ENCODE measurements at regions not wholly inside any gene's neighbourhood (a gene's known extent, or its start where the extent isn't known, plus 50 kb on each side); places are given as distances from the start of the nearest gene placed in this dataset.
"Not testable (repeated sequence)": the region's sequence is repeated elsewhere in the genome, so short reads cannot be mapped to it uniquely, and the experiment has no call there.

DNA sequence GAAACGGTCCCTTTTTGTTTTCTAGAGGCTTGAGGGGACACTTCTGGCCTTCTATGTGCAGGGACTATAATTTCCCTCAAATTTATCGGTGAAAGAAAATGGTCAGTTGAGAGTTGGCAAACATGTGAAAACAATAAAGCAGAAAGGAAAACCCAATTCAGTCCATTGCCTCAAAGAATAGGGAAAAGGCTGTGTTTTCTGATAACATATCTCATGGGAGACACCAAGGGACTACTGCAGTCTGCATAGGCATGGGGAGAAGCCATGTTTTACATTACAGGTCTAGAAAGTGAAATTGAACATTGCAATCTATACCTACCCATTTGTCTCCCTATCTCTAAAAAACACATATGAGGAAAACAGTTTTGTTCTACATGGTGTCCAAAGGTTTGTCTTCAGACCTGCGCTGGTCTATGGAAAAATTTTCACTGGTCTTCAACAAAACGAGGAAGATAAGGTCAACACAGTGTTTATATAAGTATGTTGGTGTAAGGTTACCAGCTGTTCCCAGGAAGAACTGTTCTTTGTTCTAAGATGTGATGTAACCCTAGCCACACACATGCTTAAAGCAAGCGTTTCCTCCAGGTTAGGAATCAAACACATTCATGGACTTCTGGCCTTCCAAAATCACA, 179.7 kb downstream of the MREG start:
- peaks cover 10% of the 10 kb centered on the region for H3K4me1 ChIP-seq (ENCODE audit: control insufficient read depth, insufficient read depth, low read length)
- H3K4me3 ChIP-seq (ENCODE audit: low read length in 2 of 2), result no peak overlapping the region
- H3K9ac ChIP-seq (ENCODE audit: low read length in 2 of 2), result no peak overlapping the region
- no peaks in the 10 kb centered on the region for H3K36me3 ChIP-seq (ENCODE audit: control insufficient read depth in 2 of 2, insufficient read depth in 2 of 2, low read length in 2 of 2)
- H3K27me3 ChIP-seq (ENCODE audit: control insufficient read depth in 1 of 2, insufficient read depth in 2 of 2, low read length in 2 of 2), result no peaks in the 10 kb centered on the region
- H3K27ac ChIP-seq (ENCODE audit: low read length), result no peak overlapping the region
- H3K9me3 ChIP-seq (ENCODE audit: control insufficient read depth in 2 of 2, low read length in 2 of 2), result no peaks in the 10 kb centered on the region

DNA sequence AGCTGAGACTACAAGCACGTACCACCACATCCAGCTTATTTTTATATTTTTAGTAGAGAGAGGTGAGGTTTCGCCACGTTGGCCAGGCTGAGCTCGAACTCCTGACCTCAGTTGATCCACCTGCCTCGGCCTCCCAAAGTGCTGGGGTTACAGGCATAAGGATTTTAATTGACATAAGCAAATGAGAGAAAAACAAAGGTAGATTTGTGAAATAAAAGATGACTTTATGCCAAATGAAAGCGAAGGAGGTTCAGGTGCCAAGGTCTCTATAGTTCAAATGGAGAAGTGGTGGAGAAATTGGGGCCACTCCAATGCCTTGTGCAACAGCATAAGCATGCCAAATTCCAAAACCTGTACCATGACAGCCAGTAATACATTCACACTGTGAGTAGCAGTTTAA, 180.6 kb downstream of the MREG start:
- Histone ChIP-seq H3K36me3 (ENCODE audit: control insufficient read depth in 2 of 2, insufficient read depth in 2 of 2, low read length in 2 of 2) (no peaks in the 10 kb centered on the region), H3K27ac (ENCODE audit: low read length) (no peak overlapping the region), H3K9me3 (ENCODE audit: control insufficient read depth in 2 of 2, low read length in 2 of 2) (no peaks in the 10 kb centered on the region), H3K27me3 (ENCODE audit: control insufficient read depth in 1 of 2, insufficient read depth in 2 of 2, low read length in 2 of 2) (no peaks in the 10 kb centered on the region), H3K9ac (ENCODE audit: low read length in 2 of 2) (no peak overlapping the region), H3K4me3 (ENCODE audit: low read length in 2 of 2) (no peak overlapping the region), H3K4me1 (ENCODE audit: control insufficient read depth, insufficient read depth, low read length) (peaks cover 12% of the 10 kb centered on the region)

DNA sequence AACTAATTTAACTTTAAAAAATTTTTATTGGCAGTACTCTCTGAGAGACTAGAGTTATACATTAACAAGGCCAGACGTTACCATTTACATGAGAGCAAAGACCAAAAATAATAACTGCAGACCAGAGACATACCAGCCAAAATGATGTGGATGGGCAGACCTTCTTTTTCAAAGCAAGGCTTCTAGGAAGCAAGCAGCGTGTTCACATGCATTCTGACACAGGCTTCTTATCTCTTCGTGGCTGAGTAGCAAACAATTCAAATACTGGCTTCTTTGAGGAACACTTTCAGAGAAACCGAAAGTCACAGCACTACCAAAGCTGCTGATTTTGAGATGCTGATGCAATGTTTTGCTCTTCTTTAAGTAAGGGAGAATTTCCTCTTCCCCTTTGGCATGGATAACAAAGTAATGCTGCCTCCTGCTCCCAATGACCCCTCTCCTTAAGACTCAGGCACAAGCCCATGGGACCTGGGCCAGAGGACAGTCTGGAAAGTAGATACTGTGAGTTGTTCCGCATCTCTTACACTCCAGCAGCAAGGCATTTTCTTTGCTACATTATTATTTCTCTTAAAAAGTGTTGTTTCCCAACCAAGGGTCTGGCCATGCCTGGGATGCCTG, 181.9 kb downstream of the MREG start:
- no peaks in the 10 kb centered on the region for H3K36me3 ChIP-seq (ENCODE audit: control insufficient read depth in 2 of 2, insufficient read depth in 2 of 2, low read length in 2 of 2)
- H3K9ac ChIP-seq (ENCODE audit: low read length in 2 of 2), result no peak overlapping the region
- no peaks in the 10 kb centered on the region for H3K27me3 ChIP-seq (ENCODE audit: control insufficient read depth in 1 of 2, insufficient read depth in 2 of 2, low read length in 2 of 2)
- H3K27ac ChIP-seq (ENCODE audit: low read length), result no peak overlapping the region
- H3K4me3 ChIP-seq (ENCODE audit: low read length in 2 of 2), result no peak overlapping the region
- peaks cover 12% of the 10 kb centered on the region for H3K4me1 ChIP-seq (ENCODE audit: control insufficient read depth, insufficient read depth, low read length)
- H3K9me3 ChIP-seq (ENCODE audit: control insufficient read depth in 2 of 2, low read length in 2 of 2), result no peaks in the 10 kb centered on the region

DNA sequence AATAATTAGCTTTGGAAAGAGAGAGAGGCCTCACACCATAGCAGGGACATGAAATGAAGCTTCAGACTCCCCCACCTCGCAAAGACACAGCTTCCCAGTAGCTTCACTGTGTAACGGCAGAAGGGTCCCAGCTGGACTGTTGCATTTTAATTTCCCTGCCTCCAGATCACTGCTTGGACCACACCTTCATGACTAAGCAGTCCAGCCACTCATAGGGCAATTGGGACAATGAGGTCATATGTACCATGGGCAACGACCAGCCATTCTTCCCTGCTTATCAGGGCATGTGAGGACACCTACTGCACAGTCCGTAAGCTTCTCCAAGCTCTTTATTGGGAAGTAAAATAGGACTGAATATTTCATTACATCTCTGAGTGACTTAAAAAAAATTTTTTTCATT, 183.0 kb downstream of the MREG start:
- Histone ChIP-seq H3K4me3 (ENCODE audit: low read length in 2 of 2) (no peak overlapping the region), H3K9me3 (ENCODE audit: control insufficient read depth in 2 of 2, low read length in 2 of 2) (no peaks in the 10 kb centered on the region), H3K27me3 (ENCODE audit: control insufficient read depth in 1 of 2, insufficient read depth in 2 of 2, low read length in 2 of 2) (no peaks in the 10 kb centered on the region), H3K36me3 (ENCODE audit: control insufficient read depth in 2 of 2, insufficient read depth in 2 of 2, low read length in 2 of 2) (no peaks in the 10 kb centered on the region), H3K4me1 (ENCODE audit: control insufficient read depth, insufficient read depth, low read length) (peaks cover 12% of the 10 kb centered on the region), H3K27ac (ENCODE audit: low read length) (no peak overlapping the region), H3K9ac (ENCODE audit: low read length in 2 of 2) (no peak overlapping the region)

DNA sequence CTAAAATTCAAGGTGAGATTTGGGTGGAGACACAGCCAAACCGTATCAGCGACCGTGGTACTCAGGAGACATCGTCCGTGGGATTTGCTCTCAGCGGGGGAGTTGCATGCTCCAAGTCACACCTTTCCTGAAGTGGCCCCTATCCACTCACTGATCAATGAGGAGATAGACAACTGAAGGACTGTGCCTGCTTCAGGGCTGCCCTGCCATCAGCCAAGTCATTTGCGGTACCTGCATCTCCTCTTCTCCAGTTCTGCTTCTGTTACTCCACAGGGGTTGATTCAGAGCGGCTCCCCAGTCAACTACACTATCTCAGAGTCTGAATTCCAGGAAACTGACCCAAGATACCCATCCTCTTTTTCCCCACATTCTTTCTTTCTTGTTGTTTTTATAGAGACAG, 184.1 kb downstream of the MREG start:
- peaks cover 12% of the 10 kb centered on the region for H3K4me1 ChIP-seq (ENCODE audit: control insufficient read depth, insufficient read depth, low read length)
- no peaks in the 10 kb centered on the region for H3K27me3 ChIP-seq (ENCODE audit: control insufficient read depth in 1 of 2, insufficient read depth in 2 of 2, low read length in 2 of 2)
- H3K9ac ChIP-seq (ENCODE audit: low read length in 2 of 2), result no peak overlapping the region
- H3K9me3 ChIP-seq (ENCODE audit: control insufficient read depth in 2 of 2, low read length in 2 of 2), result no peaks in the 10 kb centered on the region
- H3K4me3 ChIP-seq (ENCODE audit: low read length in 2 of 2), result no peak overlapping the region
- H3K36me3 ChIP-seq (ENCODE audit: control insufficient read depth in 2 of 2, insufficient read depth in 2 of 2, low read length in 2 of 2), result no peaks in the 10 kb centered on the region
- H3K27ac ChIP-seq (ENCODE audit: low read length), result no peak overlapping the region

DNA sequence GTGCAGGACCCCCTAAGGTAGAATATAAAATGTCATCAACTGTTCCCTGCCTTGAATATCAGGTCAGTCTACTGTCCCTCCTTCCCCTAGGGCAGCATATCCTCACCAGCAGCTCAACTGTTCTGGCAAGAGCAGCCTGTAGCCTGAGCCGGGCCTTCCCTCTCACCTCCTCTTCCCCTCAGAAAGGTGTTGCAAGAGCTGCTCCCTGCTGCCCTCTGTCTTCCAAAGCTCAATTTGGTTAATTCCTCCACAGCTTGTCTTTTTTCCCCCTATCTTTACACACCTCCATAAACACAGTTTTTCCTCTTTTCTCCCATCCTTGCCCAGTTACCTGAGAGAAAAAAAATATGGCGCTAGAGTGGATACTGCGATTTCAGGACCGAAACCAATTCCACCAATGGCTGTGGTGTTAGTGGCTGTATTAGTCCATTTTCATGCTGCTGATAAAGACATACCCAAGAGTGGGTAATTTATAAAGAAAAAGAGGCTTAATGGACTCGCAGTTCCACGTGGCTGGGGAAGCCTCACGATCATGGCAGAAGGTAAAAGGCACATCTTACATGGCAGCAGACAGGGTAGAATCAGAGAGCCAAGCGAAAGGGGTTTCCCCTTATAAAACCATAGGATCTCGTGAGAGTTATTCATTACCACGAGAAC, 184.7 kb downstream of the MREG start:
- Histone ChIP-seq H3K27ac (ENCODE audit: low read length) (no peak overlapping the region), H3K9ac (ENCODE audit: low read length in 2 of 2) (no peak overlapping the region), H3K27me3 (ENCODE audit: control insufficient read depth in 1 of 2, insufficient read depth in 2 of 2, low read length in 2 of 2) (no peaks in the 10 kb centered on the region), H3K4me3 (ENCODE audit: low read length in 2 of 2) (no peak overlapping the region), H3K4me1 (ENCODE audit: control insufficient read depth, insufficient read depth, low read length) (peaks cover 12% of the 10 kb centered on the region), H3K9me3 (ENCODE audit: control insufficient read depth in 2 of 2, low read length in 2 of 2) (no peaks in the 10 kb centered on the region), H3K36me3 (ENCODE audit: control insufficient read depth in 2 of 2, insufficient read depth in 2 of 2, low read length in 2 of 2) (no peaks in the 10 kb centered on the region)

DNA sequence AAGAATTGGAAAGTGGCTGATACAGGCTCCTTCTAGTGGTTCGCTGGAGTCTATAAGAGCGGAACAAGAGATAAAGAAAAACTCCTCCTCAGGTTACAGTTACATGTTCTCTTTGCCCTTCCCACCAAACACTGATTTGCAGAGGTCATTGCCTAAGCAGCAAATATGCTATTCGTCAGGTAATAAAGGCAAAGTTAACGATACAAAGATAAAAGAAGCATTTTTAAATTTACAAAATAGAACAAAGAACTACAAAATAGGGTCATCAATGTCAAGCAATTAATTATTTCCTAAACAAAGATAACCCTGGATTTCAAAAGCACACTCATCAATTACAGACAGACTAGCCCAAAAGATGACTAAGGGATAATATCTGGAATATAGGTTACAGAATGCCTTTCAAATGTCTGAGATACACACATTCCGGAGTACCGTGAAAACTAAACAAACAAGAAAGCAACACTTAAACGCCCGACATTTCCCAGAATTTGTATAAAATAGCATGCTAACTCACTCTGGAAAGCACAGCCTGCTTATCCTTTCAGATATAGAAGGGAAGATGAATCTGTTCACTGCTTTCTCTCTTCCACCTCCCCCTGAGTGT, 186.4 kb downstream of the MREG start:
- H3K9ac ChIP-seq (ENCODE audit: low read length in 2 of 2), result no peak overlapping the region
- no peaks in the 10 kb centered on the region for H3K9me3 ChIP-seq (ENCODE audit: control insufficient read depth in 2 of 2, low read length in 2 of 2)
- H3K36me3 ChIP-seq (ENCODE audit: control insufficient read depth in 2 of 2, insufficient read depth in 2 of 2, low read length in 2 of 2), result no peaks in the 10 kb centered on the region
- H3K27me3 ChIP-seq (ENCODE audit: control insufficient read depth in 1 of 2, insufficient read depth in 2 of 2, low read length in 2 of 2), result no peaks in the 10 kb centered on the region
- no peak overlapping the region for H3K4me3 ChIP-seq (ENCODE audit: low read length in 2 of 2)
- peaks cover 12% of the 10 kb centered on the region for H3K4me1 ChIP-seq (ENCODE audit: control insufficient read depth, insufficient read depth, low read length)
- H3K27ac ChIP-seq (ENCODE audit: low read length), result no peak overlapping the region

DNA sequence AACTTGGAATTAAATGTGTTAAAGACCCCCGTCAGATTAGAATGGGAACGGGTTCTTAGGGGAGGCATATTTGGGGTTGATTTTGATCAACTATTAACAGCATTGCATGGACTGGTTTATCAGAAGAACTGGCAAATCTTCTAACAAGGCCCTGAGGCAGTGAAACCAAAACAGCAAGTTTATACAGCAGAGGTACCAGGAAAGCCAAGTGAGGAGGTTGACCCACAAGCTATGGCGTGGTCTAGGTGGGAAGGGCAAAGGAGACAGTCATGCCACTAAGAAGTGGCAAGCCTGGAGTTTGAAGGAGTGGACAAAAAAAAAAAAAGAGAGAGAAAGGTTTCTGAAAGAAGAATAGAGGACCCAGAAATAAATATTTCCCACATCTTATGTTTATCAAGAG, 187.0 kb downstream of the MREG start:
- Histone ChIP-seq H3K4me3 (ENCODE audit: low read length in 2 of 2) (no peak overlapping the region), H3K9ac (ENCODE audit: low read length in 2 of 2) (no peak overlapping the region), H3K4me1 (ENCODE audit: control insufficient read depth, insufficient read depth, low read length) (peaks cover 8% of the 10 kb centered on the region), H3K27ac (ENCODE audit: low read length) (no peak overlapping the region), H3K27me3 (ENCODE audit: control insufficient read depth in 1 of 2, insufficient read depth in 2 of 2, low read length in 2 of 2) (no peaks in the 10 kb centered on the region), H3K36me3 (ENCODE audit: control insufficient read depth in 2 of 2, insufficient read depth in 2 of 2, low read length in 2 of 2) (no peaks in the 10 kb centered on the region), H3K9me3 (ENCODE audit: control insufficient read depth in 2 of 2, low read length in 2 of 2) (no peaks in the 10 kb centered on the region)

DNA sequence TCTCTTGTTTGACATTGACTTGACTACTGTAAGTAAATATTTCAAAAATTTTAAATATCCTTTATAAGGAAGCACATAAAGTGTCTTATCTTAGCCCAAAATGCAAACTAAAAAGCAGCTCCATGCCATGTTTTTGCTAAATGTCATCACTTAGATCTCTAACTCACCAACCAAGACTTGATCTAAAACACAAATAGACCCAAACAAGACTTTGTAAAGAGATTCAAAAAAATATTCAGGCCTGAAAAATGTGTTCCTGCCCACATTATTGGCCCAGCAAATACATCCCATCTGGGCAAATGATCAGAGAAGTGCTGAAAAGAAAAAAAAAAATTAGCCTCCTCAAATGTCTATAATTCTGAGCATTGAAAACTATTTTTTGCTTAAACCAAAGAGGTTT, 187.6 kb downstream of the MREG start:
- no peak overlapping the region for H3K4me3 ChIP-seq (ENCODE audit: low read length in 2 of 2)
- H3K36me3 ChIP-seq (ENCODE audit: control insufficient read depth in 2 of 2, insufficient read depth in 2 of 2, low read length in 2 of 2), result no peaks in the 10 kb centered on the region
- H3K9me3 ChIP-seq (ENCODE audit: control insufficient read depth in 2 of 2, low read length in 2 of 2), result no peaks in the 10 kb centered on the region
- H3K27me3 ChIP-seq (ENCODE audit: control insufficient read depth in 1 of 2, insufficient read depth in 2 of 2, low read length in 2 of 2), result no peaks in the 10 kb centered on the region
- H3K9ac ChIP-seq (ENCODE audit: low read length in 2 of 2), result no peak overlapping the region
- H3K27ac ChIP-seq (ENCODE audit: low read length), result no peak overlapping the region
- peaks cover 6% of the 10 kb centered on the region for H3K4me1 ChIP-seq (ENCODE audit: control insufficient read depth, insufficient read depth, low read length)

DNA sequence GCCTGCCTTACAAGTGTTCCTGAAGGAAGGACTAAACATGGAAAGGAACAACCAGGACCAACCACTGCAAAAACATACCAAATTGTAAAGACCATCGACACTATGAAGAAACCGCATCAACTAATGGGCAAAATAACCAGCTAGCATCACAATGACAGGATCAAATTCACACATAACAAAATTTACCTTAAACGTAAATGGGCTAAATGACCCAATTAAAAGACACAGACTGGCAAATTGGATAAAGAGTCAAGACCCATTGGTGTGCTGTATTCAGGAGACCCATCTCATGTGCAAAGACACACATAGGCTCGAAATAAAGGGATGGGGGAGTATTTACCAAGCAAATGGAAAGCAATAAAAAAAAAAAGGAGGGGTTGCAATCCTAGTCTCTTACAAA, 192.1 kb downstream of the MREG start:
- not testable (repeated sequence) for H3K4me3 ChIP-seq (ENCODE audit: low read length in 2 of 2); H3K27ac ChIP-seq (ENCODE audit: low read length); H3K36me3 ChIP-seq (ENCODE audit: control insufficient read depth in 2 of 2, insufficient read depth in 2 of 2, low read length in 2 of 2); H3K4me1 ChIP-seq (ENCODE audit: control insufficient read depth, insufficient read depth, low read length); H3K9me3 ChIP-seq (ENCODE audit: control insufficient read depth in 2 of 2, low read length in 2 of 2); H3K27me3 ChIP-seq (ENCODE audit: control insufficient read depth in 1 of 2, insufficient read depth in 2 of 2, low read length in 2 of 2); H3K9ac ChIP-seq (ENCODE audit: low read length in 2 of 2)

DNA sequence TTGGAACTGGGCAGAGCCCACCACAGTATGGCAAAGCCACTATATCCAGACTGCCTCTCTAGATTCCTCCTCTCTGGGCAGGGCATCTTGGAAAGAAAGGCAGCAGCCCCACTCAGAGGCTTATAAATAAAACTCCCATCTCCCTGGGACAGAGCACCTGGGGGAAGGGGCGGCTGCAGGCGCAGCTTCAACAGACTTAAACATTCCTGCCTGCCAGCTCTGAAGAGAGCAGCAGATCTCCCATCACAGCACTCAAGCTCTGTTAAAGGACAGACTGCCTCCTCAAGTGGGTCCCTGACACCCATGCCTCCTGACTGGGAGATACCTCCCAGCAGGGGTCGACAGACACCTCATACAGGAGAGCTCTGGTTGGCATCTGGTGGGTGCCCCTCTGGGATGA, 193.6 kb downstream of the MREG start:
- not testable (repeated sequence) for H3K9me3 ChIP-seq (ENCODE audit: control insufficient read depth in 2 of 2, low read length in 2 of 2); H3K27ac ChIP-seq (ENCODE audit: low read length); H3K36me3 ChIP-seq (ENCODE audit: control insufficient read depth in 2 of 2, insufficient read depth in 2 of 2, low read length in 2 of 2); H3K4me1 ChIP-seq (ENCODE audit: control insufficient read depth, insufficient read depth, low read length); H3K9ac ChIP-seq (ENCODE audit: low read length in 2 of 2); H3K27me3 ChIP-seq (ENCODE audit: control insufficient read depth in 1 of 2, insufficient read depth in 2 of 2, low read length in 2 of 2); H3K4me3 ChIP-seq (ENCODE audit: low read length in 2 of 2)
